Activated T-cell treated with anti-CD3 and anti-CD28 coated beads for 24 hours (primary cell): ENCODE measurements at regions not wholly inside any gene's neighbourhood (a gene's known extent, or its start where the extent isn't known, plus 50 kb on each side); places are given as distances from the start of the nearest gene placed in this dataset.
"Not testable (repeated sequence)": the region's sequence is repeated elsewhere in the genome, so short reads cannot be mapped to it uniquely, and the experiment has no call there.

Experiments used
- DNase-seq: peaks from one replicate; pipeline ENCODE4 v3.0.0-alpha.2; 2020; ENCODE audit warnings: low read depth

GRCh38 chr13:74574964-74575728 lies 440.9 kb upstream of the KLF12 start:
- DNase-seq = no peak

DNA sequence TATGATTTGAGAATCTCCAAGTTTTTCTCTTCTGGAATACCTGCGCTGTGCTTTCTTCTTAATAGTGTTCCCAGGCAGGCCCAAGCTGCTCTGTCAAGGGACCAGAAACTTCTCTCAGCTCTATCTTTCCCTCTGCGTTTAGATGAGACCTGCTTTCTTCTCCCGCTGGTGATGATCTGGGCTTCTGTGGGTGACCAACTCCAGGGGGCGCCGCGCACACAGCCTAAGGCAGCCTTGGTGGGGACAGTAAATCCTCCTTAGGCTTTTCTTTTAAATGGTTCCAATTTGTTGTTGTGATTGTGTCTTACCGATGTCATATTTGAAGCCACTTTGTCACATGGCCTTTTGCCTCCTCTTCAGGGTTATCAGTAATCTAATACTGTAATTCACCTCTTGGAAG lies 439.4 kb upstream of the KLF12 start:
- DNase-seq = no peak

GRCh38 chr13:74571811-74572210 lies 437.6 kb upstream of the KLF12 start:
- no peak for DNase-seq

DNA sequence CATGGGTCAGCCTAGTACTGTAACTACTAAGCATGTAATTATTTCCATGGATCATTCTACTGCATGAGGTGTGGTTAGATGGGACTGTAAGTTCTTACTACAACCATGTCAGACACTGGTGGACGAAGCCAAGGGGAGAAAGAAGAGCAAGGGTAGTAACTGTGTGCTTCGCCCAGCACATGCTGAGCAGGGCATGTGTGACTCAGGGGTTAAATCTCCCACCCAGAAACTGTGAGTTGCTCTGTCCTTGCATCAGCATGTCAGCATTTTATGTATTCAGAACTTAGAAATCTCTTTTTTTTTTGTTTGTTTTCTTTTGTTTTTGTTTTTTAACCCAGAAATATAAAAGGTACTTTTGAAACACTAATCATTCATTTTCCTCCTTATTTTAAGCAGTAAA lies 436.6 kb upstream of the KLF12 start:
- no peak for DNase-seq

GRCh38 chr13:74570046-74570445 lies 435.8 kb upstream of the KLF12 start:
- no peak for DNase-seq

GRCh38 chr13:74569251-74569650 lies 435.0 kb upstream of the KLF12 start:
- no peak for DNase-seq

GRCh38 chr13:74567485-74567884 lies 433.3 kb upstream of the KLF12 start:
- no peak for DNase-seq

GRCh38 chr13:74562381-74562780 lies 428.2 kb upstream of the KLF12 start:
- DNase-seq = no peak

GRCh38 chr13:74561155-74561554 lies 427.0 kb upstream of the KLF12 start:
- no peak for DNase-seq

- DNase-seq = no peak
Measured at GRCh38 chr13:74560325-74560724, 426.1 kb upstream of the KLF12 start.

- DNase-seq = no peak
Measured at GRCh38 chr13:74557870-74558269, 423.7 kb upstream of the KLF12 start.

DNA sequence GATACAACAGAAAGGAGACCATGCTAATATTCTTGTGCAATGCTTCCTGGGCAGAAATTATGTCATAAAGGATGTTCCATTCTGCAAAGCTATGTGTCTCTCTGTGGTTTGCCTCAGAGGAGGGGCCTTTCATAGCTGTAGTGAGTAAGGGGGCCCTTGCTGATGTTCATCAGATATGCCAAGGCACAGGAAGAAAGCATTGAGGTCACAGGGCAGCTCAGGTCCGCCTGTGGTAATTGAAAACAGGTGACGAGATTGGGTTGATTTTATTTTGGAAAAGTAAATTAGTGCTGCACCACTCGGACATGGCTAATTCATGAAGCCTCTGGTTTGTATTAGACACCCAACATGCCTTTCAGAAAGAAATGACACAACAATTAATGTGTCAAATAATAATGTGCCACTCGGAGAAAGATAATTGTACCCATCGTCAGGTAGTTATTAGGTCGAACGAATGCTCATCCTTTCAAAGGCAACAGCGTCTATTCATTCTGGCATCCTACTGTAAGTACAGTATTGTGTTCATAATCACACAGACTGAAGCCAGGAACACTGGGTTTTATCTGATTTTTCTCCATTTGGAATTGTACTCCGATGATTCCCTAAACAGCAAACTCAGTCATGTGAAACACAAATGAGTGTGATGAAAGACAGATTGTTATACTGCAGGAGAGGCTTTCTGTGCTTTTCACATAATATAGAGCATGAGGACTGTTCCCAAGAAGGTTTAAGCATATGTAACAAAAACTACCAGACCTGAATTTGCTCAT lies 421.6 kb upstream of the KLF12 start:
- no peak for DNase-seq

- no peak for DNase-seq
Measured at GRCh38 chr13:74555276-74555625, 421.0 kb upstream of the KLF12 start.

DNA sequence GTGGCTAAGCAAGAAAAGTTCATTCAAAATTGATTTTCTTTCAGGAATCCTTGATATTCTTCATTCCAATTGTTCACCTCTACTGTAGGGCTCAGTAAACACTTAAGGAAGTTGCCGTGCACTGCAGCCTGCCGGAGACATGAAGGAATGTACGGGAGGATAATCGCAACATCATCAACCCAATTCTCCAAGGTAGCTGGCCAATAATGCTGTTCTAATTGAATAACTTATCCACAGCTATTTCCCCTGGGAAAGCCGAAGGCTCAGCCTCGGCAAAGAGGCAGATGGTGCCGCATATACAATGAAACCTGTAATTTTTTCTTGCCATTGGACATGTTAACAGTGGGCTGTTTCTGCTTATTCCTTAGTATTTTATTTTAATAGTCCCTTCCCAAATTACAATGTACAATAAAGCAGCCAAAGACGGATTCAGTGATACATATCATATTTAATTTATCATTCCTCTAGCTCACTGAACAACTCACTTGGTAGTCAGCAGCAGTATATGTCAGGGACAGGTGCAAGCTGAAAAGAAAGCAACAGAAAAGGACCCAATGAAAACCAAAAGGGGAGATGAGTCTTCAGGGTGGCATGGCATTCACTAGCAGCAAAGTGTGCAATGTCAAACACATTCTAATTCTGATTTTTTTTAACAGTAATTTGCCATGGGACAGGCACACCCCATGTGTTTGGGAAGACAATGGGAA lies 420.5 kb upstream of the KLF12 start:
- no peak for DNase-seq

- DNase-seq = no peak
Measured at GRCh38 chr13:74550039-74550438, 415.8 kb upstream of the KLF12 start.

DNA sequence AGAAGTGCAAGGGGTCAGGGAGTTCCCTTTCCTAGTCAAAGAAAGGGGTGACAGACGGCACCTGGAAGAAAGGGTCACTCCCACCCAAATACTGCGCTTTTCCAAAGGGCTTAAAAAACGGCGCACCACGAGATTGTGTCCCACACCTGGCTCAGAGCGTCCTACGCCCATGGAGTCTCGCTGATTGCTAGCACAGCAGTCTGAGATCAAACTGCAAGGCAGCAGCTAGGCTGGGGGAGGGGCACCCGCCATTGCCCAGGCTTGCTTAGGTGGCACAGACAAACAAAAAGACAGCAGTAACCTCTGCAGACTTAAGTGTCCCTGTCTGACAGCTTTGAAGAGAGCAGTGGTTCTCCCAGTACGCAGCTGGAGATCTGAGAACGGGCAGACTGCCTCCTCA lies 402.4 kb upstream of the KLF12 start:
- not testable (repeated sequence) for DNase-seq

- no peak for DNase-seq
Measured at GRCh38 chr13:74533226-74533625, 399.0 kb upstream of the KLF12 start.

- DNase-seq = no peak
Measured at GRCh38 chr13:74530011-74530410, 395.8 kb upstream of the KLF12 start.

GRCh38 chr13:74528734-74529513 lies 394.7 kb upstream of the KLF12 start:
- DNase-seq = no peak

DNA sequence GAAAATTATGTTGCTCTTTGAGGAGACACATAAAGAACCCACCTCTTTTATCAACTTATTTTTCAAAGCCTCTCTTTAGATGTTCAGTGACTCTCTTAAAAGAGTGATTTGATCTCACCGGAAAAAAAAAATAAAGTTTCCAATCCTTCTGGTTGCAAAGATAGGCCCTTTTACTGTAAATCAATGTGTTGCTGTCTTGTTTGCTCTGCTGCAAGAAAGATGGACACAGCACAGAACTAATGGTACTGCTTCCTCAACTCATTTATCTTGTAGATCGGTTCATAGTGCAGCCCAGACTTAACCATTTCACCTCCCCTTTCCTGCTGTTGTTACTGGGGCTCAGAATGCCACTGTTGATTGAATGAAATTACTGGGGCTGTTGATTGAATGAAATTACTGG lies 388.9 kb upstream of the KLF12 start:
- DNase-seq = no peak

DNA sequence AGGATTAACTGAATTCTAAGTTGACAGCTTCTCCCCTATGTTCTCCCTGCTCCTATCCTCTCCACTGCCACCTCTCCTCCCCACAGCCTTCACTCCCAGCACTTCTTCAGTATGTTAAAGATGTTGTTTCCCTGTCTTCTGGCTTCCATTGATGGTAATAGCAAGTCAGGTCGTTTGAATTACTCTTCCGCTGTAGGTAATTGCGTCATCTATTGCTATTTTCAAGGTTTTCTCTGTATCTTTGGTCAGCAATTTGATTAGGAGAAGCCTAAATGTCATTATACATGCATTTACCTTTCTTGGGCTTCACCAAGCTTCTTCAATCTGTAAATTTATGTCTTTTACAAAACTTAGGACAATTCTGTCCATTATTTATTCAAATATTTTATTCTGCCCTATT lies 377.3 kb upstream of the KLF12 start:
- no peak for DNase-seq

- DNase-seq = no peak
Measured at GRCh38 chr13:74487091-74487722, 353.0 kb upstream of the KLF12 start.
